ENCODE measurements at regions not wholly inside any gene's neighbourhood (a gene's known extent, or its start where the extent isn't known, plus 50 kb on each side); places are given as distances from the start of the nearest gene placed in this dataset.
"Not testable (repeated sequence)": the region's sequence is repeated elsewhere in the genome, so short reads cannot be mapped to it uniquely, and the experiment has no call there.

GRCh38 chr19:29888047-29888446 lies 54.0 kb upstream of the URI1 start:
- DNase-seq; H3K36me3 Mint-ChIP-seq (ENCODE audit: low read depth); H3K9me3 Mint-ChIP-seq; H3K4me3 Mint-ChIP-seq; intact Hi-C loops (cut with micrococcal nuclease); H3K27ac Mint-ChIP-seq; H3K27me3 Mint-ChIP-seq: not testable (repeated sequence)
- H3K4me1 Mint-ChIP-seq = peaks cover 15% of the 10 kb centered on the region

- Mint-ChIP-seq H3K27me3 (peaks cover 3% of the 10 kb centered on the region), H3K4me1 (peaks cover 15% of the 10 kb centered on the region), H3K4me3 (no peak overlapping the region), H3K36me3 (ENCODE audit: low read depth) (no peaks in the 10 kb centered on the region), H3K9me3 (peaks cover 4% of the 10 kb centered on the region), H3K27ac (no peak overlapping the region)
- no peak for DNase-seq
- intact Hi-C loops (cut with micrococcal nuclease) = no loop called here
Measured at GRCh38 chr19:29889702-29890101, 52.3 kb upstream of the URI1 start.

- peaks cover 4% of the 10 kb centered on the region for H3K9me3 Mint-ChIP-seq
- H3K27ac Mint-ChIP-seq = no peak overlapping the region
- H3K36me3 Mint-ChIP-seq (ENCODE audit: low read depth) = no peaks in the 10 kb centered on the region
- no peak for DNase-seq
- no peak overlapping the region for H3K4me3 Mint-ChIP-seq
- H3K27me3 Mint-ChIP-seq = peaks cover 3% of the 10 kb centered on the region
- H3K4me1 Mint-ChIP-seq = peaks cover 15% of the 10 kb centered on the region
- intact Hi-C loops (cut with micrococcal nuclease) = no loop called here
Measured at GRCh38 chr19:29890392-29890791, 51.6 kb upstream of the URI1 start.

All from activated CD4-positive, alpha-beta T cell treated with anti-CD3 and anti-CD28 coated beads, Interleukin-2, amount 10 ng/mL, durations not matched to agents 24 days and 14 days (primary cell).